GM03348 (cell line): ENCODE measurements at regions not wholly inside any gene's neighbourhood (a gene's known extent, or its start where the extent isn't known, plus 50 kb on each side); places are given as distances from the start of the nearest gene placed in this dataset.
"Not testable (repeated sequence)": the region's sequence is repeated elsewhere in the genome, so short reads cannot be mapped to it uniquely, and the experiment has no call there.

ENCODE experiments used
- DNase-seq: peaks from one replicate; pipeline ENCODE4 v3.0.0; 2012; ENCODE audit warnings: low spot score

GRCh38 chr21:22288885-22289499, 1290.8 kb downstream of the NCAM2 start:
- no peak for DNase-seq

GRCh38 chr21:22292144-22292543, 1293.9 kb downstream of the NCAM2 start:
- DNase-seq, result no peak

DNA sequence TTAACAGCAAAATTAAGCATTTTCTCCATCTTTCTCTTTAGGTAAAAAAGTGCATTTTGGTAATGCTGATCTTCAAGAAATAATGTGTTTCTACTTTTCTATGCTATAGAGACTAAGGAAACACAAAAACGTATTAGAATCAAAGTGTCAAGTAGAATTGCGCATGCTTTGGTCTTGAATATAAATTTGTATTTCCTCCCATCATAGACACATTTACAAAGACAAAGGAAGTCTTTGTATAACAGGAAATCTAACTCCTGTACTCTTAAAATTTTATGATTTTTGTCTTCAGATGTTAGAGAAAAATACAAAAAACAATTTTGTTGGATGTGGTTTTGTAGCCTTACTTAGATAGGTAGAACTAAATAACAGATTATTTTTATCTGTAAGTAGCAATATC, 1299.4 kb downstream of the NCAM2 start:
- DNase-seq, result no peak

DNA sequence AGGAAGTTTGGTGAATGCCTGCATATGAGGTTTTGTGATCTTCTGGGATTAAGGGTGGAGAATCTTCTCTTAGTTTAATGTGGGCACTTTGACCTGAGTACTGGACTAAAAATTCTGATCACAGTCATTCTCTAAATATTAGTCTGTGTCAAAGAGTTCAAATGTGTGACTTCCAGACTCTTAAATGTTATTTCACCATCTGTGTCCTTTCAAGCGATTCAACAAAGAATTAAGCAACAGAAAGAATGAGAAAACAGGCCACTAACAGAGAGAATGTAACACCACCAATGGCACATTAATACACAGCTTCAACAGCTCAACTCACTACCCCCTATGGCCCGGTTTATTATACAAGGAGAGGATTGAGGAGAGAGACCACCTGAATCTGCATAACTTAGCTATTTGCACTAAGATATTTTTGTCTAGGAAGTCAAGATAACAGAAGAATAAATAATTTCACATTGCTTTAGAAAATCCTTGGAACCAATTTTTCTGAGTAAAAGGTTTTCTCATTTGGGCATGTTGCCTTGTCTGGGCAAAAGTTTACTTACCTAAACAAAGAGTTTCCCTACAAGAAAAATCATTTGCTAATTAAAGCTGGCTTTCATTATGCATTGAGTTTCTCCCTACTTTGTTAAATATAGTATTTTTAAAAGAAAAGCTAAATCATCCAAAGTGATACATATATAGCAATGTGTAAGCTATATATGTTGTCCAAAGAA, 1313.7 kb downstream of the NCAM2 start:
- no peak for DNase-seq

- DNase-seq, result no peak
These were observed 1316.8 kb downstream of the NCAM2 start for GRCh38 chr21:22314963-22315362.

DNA sequence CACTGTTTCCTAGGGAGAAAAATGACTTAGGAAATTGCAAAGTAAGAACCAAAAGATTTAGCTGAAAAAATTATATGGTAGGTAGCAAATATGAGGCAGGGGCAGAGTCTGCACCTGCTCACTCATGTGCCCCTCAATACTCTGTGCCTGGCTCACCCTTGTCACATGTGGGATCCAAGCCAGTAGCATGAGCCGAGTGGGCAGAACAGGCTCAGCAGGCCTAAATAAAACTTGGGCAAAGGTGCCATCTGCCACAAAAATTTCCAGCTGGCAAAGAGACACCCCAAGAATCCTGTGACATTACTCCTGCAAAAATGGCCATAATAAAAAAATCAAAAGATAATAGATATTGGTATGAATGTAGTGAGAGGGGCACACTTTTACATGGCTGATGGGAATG, 1321.2 kb downstream of the NCAM2 start:
- no peak for DNase-seq

- no peak for DNase-seq
These were observed 1344.7 kb downstream of the NCAM2 start for GRCh38 chr21:22342889-22343288.

DNA sequence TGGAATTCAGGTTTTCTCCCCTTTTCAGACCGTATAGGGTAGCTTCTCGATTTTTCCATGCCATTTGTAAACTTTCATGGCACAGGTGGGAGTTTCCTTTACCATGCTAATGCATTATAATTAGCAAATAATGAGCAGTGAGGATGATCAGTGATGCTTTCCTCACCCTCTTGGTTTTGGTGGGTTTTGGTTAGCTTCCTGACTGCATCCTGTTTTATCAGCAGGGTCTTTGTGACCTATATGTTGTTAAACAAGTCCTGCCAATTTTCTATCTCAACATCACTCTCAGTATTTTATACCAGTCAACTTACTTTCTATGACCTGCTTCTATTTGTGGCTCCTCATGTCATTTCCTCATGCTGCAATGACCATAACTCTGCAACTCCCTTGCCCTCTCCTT, 1345.1 kb downstream of the NCAM2 start:
- no peak for DNase-seq

DNA sequence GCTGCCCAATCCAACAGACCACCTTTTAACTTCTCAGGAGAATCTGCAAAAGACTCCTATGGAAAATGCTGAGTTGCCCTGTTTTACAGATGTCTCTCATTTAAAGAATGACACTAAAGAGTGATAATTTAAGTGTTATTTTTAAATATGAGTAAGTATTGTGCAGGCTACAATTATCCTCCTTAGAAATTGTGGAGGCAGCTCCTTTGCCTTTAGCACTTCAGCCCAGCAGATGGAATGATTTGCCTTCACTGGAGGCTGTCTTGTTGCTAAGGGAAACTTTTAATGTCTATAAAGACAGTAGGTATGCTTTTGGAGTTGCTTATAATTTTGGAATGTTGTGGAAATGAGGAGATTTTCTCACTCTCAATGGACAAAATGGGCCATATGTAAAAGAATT, 1345.5 kb downstream of the NCAM2 start:
- DNase-seq, result no peak

- DNase-seq, result no peak
These were observed 1347.4 kb downstream of the NCAM2 start for GRCh38 chr21:22345624-22346023.

DNA sequence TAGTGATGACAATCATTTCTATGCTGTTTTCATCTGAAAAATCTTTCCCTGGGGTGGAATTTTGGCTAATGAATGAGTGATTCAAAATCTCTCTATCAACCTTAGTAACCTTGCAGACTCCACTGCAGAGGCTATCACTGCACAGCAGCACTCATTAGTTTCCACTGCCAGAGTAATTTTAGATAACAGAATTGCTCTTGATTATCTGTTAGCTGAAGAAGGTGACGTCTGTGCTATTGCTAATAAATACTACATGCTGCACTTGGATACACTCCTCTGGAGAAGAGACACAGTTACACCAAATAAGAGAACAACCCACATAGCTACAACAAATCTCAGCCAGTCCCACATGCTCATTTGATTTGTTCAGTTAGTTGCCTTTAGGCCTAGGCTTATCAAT, 1348.4 kb downstream of the NCAM2 start:
- DNase-seq, result no peak

- no peak for DNase-seq
These were observed 1352.9 kb downstream of the NCAM2 start for GRCh38 chr21:22351076-22351475.

- DNase-seq, result no peak
These were observed 1353.9 kb downstream of the NCAM2 start for GRCh38 chr21:22352088-22352487.

DNA sequence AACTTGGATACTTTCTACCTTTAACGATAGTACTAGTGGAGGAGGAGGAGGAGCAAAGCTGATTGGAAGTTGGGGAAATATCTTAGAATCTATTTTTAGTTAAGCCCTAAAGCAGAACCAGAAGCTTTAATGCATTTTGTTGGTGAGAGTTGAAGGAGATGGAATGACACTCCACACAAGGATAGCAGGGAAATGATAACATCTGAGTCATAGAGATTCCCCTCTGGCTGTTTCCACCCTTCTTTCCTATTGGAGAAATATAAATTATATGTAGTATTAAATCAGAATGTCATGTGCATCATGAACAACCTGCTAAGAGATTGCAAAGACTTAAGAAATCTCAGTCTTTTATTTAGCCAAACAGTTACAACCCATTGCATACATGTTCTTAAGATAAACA, 1357.7 kb downstream of the NCAM2 start:
- DNase-seq, result no peak

- no peak for DNase-seq
These were observed 1358.5 kb downstream of the NCAM2 start for GRCh38 chr21:22356663-22357062.

DNA sequence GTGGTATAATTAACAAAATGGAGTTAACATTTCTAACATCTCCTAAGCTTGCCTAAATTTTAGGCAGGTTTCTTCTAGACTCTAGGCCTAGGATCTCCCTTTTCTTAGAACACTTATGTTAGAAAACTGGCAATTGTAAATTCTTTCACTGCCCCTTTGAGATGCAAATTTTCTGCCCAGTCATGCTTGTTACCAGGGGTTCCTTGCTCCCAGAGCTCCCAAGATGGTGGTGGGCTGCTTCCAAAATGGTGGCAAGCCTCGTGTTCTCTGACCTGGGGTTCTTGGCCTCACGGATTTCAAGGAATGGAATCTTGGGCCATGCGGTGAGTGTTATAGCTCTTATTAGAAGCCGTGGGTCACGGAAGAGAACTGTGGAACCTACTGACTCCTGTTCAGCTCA, 1361.4 kb downstream of the NCAM2 start:
- DNase-seq, result not testable (repeated sequence)

- DNase-seq, result no peak
These were observed 1365.3 kb downstream of the NCAM2 start for GRCh38 chr21:22363504-22363903.

GRCh38 chr21:22364163-22364562, 1366.0 kb downstream of the NCAM2 start:
- no peak for DNase-seq

DNA sequence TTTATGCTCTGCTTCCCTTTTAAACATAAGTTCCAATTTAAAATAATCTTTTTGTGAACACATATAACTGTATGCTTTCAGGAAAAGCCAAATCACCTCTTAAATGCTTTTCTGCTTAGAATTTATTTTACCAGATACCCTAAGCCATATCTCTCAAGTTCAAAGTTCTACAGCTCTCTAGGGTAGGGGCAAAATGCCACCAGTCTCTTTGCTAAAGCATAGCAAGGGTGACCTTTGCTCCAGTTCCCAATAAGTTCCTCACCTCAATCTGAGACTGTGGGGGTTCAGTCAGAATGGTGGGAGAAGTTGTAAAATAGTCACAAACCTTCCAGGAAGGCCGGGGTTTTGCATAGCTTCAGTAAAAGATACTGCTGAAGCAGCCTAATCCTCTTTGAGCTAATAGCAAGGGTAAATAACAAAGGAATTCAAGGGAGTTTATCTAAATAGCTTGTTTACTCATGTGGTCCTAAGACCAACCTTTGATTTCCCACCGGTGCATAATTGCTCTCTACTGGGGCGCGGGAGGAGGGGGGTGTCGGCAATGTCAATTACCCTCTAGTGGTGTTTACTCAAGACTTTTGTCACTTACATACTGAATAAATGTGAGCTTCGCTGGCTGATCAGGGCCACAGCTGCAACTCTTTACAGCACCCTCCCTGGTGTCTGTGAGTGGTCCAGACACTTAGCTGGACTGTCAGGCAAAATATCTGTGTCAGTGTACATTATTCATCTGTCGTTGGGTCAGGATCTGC, 1376.2 kb downstream of the NCAM2 start:
- DNase-seq, result no peak

DNA sequence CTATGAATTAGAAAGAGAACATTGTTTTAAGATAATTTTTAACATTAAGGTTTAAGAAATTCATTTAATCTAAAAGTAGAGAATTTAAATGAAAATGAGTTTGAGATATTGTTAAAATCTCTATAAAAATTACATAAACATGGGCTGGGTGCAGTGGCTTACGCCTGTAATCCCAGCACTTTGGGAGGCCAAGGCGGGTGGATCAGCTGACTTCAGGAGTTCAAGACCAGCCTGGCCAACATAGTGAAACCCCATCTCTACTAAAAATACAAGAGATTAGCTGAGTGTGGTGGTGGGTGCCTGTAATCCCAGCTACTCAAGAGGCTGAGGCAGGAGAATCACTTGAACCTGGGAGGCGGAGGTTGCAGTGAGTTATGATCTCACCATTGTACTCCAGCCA, 1379.6 kb downstream of the NCAM2 start:
- not testable (repeated sequence) for DNase-seq

- no peak for DNase-seq
These were observed 1395.1 kb downstream of the NCAM2 start for GRCh38 chr21:22393324-22393723.

GRCh38 chr21:22395965-22396364, 1397.8 kb downstream of the NCAM2 start:
- DNase-seq, result no peak
